ENCODE measurements at regions not wholly inside any gene's neighbourhood (a gene's known extent, or its start where the extent isn't known, plus 50 kb on each side); places are given as distances from the start of the nearest gene placed in this dataset.
"Not testable (repeated sequence)": the region's sequence is repeated elsewhere in the genome, so short reads cannot be mapped to it uniquely, and the experiment has no call there.

- not testable (repeated sequence) for H3K4me1 ChIP-seq (ENCODE audit: control insufficient read depth, insufficient read depth, low read length); H3K36me3 ChIP-seq (ENCODE audit: control insufficient read depth, insufficient read depth, low read length); H3K27ac ChIP-seq (ENCODE audit: low read length); DNase-seq; H3K9me3 ChIP-seq (ENCODE audit: control insufficient read depth, low read depth, low read length); H3K4me3 ChIP-seq (ENCODE audit: low read length); H3K27me3 ChIP-seq (ENCODE audit: control insufficient read depth, insufficient read depth, low read length)
- WGBS (ENCODE audit: insufficient coverage, low lambda C conversion rate): 100% methylated on average over 1 of the region's 7 CpGs
Observed at GRCh38 chrX:454514-454913, 67.8 kb upstream of the PPP2R3B start.

- DNase-seq: no peak
- Histone ChIP-seq H3K9me3 (ENCODE audit: control insufficient read depth, low read depth, low read length) (no peaks in the 10 kb centered on the region), H3K4me3 (ENCODE audit: low read length) (no peak overlapping the region), H3K4me1 (ENCODE audit: control insufficient read depth, insufficient read depth, low read length) (no peaks in the 10 kb centered on the region), H3K27me3 (ENCODE audit: control insufficient read depth, insufficient read depth, low read length) (no peaks in the 10 kb centered on the region), H3K27ac (ENCODE audit: low read length) (no peak overlapping the region), H3K36me3 (ENCODE audit: control insufficient read depth, insufficient read depth, low read length) (no peaks in the 10 kb centered on the region)
- 80% methylated on average over 1 of the region's 8 CpGs for WGBS (ENCODE audit: insufficient coverage, low lambda C conversion rate)
Observed at GRCh38 chrX:455199-455598, 68.5 kb upstream of the PPP2R3B start.

GRCh38 chrX:455673-456072, 69.0 kb upstream of the PPP2R3B start:
- Histone ChIP-seq H3K27ac (ENCODE audit: low read length) (no peak overlapping the region), H3K27me3 (ENCODE audit: control insufficient read depth, insufficient read depth, low read length) (no peaks in the 10 kb centered on the region), H3K4me3 (ENCODE audit: low read length) (no peak overlapping the region), H3K36me3 (ENCODE audit: control insufficient read depth, insufficient read depth, low read length) (no peaks in the 10 kb centered on the region), H3K4me1 (ENCODE audit: control insufficient read depth, insufficient read depth, low read length) (no peaks in the 10 kb centered on the region), H3K9me3 (ENCODE audit: control insufficient read depth, low read depth, low read length) (no peaks in the 10 kb centered on the region)
- no peak for DNase-seq
- WGBS (ENCODE audit: insufficient coverage, low lambda C conversion rate): no CpG with 5 or more reads among the region's 9 CpGs

- H3K36me3 ChIP-seq (ENCODE audit: control insufficient read depth, insufficient read depth, low read length): no peaks in the 10 kb centered on the region
- peaks cover 3% of the 10 kb centered on the region for H3K9me3 ChIP-seq (ENCODE audit: control insufficient read depth, low read depth, low read length)
- no peak overlapping the region for H3K27ac ChIP-seq (ENCODE audit: low read length)
- no peaks in the 10 kb centered on the region for H3K27me3 ChIP-seq (ENCODE audit: control insufficient read depth, insufficient read depth, low read length)
- DNase-seq: no peak
- H3K4me1 ChIP-seq (ENCODE audit: control insufficient read depth, insufficient read depth, low read length): no peaks in the 10 kb centered on the region
- H3K4me3 ChIP-seq (ENCODE audit: low read length): no peak overlapping the region
Observed at GRCh38 chrX:456146-456545, 69.4 kb upstream of the PPP2R3B start.

- Histone ChIP-seq H3K9me3 (ENCODE audit: control insufficient read depth, low read depth, low read length) (peaks cover 7% of the 10 kb centered on the region), H3K4me1 (ENCODE audit: control insufficient read depth, insufficient read depth, low read length) (no peaks in the 10 kb centered on the region), H3K4me3 (ENCODE audit: low read length) (no peak overlapping the region), H3K27ac (ENCODE audit: low read length) (no peak overlapping the region), H3K27me3 (ENCODE audit: control insufficient read depth, insufficient read depth, low read length) (no peaks in the 10 kb centered on the region), H3K36me3 (ENCODE audit: control insufficient read depth, insufficient read depth, low read length) (no peaks in the 10 kb centered on the region)
- 82% methylated on average over 1 of the region's 5 CpGs for WGBS (ENCODE audit: insufficient coverage, low lambda C conversion rate)
- DNase-seq: peak in 1 of 2 donors; percentile 8
Observed at GRCh38 chrX:456551-457291, 70.0 kb upstream of the PPP2R3B start.

GRCh38 chrX:457292-457679, 70.6 kb upstream of the PPP2R3B start:
- Histone ChIP-seq H3K4me1 (ENCODE audit: control insufficient read depth, insufficient read depth, low read length) (no peaks in the 10 kb centered on the region), H3K27ac (ENCODE audit: low read length) (no peak overlapping the region), H3K4me3 (ENCODE audit: low read length) (no peak overlapping the region), H3K9me3 (ENCODE audit: control insufficient read depth, low read depth, low read length) (peaks cover 7% of the 10 kb centered on the region), H3K27me3 (ENCODE audit: control insufficient read depth, insufficient read depth, low read length) (no peaks in the 10 kb centered on the region), H3K36me3 (ENCODE audit: control insufficient read depth, insufficient read depth, low read length) (no peaks in the 10 kb centered on the region)
- WGBS (ENCODE audit: insufficient coverage, low lambda C conversion rate): 73% methylated on average over 2 of the region's 2 CpGs
- no peak for DNase-seq

GRCh38 chrX:458631-459061, 71.9 kb upstream of the PPP2R3B start:
- H3K9me3 ChIP-seq (ENCODE audit: control insufficient read depth, low read depth, low read length): peaks cover 15% of the 10 kb centered on the region
- H3K4me3 ChIP-seq (ENCODE audit: low read length): no peak overlapping the region
- no CpG with 5 or more reads among the region's 20 CpGs for WGBS (ENCODE audit: insufficient coverage, low lambda C conversion rate)
- no peaks in the 10 kb centered on the region for H3K36me3 ChIP-seq (ENCODE audit: control insufficient read depth, insufficient read depth, low read length)
- no peaks in the 10 kb centered on the region for H3K4me1 ChIP-seq (ENCODE audit: control insufficient read depth, insufficient read depth, low read length)
- no peak overlapping the region for H3K27ac ChIP-seq (ENCODE audit: low read length)
- DNase-seq: no peak
- no peaks in the 10 kb centered on the region for H3K27me3 ChIP-seq (ENCODE audit: control insufficient read depth, insufficient read depth, low read length)

GRCh38 chrX:459611-460010, 72.9 kb upstream of the PPP2R3B start:
- no peak for DNase-seq
- Histone ChIP-seq H3K4me3 (ENCODE audit: low read length) (no peak overlapping the region), H3K4me1 (ENCODE audit: control insufficient read depth, insufficient read depth, low read length) (no peaks in the 10 kb centered on the region), H3K27me3 (ENCODE audit: control insufficient read depth, insufficient read depth, low read length) (no peaks in the 10 kb centered on the region), H3K9me3 (ENCODE audit: control insufficient read depth, low read depth, low read length) (peaks cover 15% of the 10 kb centered on the region), H3K27ac (ENCODE audit: low read length) (no peak overlapping the region), H3K36me3 (ENCODE audit: control insufficient read depth, insufficient read depth, low read length) (no peaks in the 10 kb centered on the region)
- WGBS (ENCODE audit: insufficient coverage, low lambda C conversion rate): no CpG with 5 or more reads among the region's 20 CpGs

GRCh38 chrX:460116-460515, 73.4 kb upstream of the PPP2R3B start:
- no CpG with 5 or more reads among the region's 11 CpGs for WGBS (ENCODE audit: insufficient coverage, low lambda C conversion rate)
- no peaks in the 10 kb centered on the region for H3K36me3 ChIP-seq (ENCODE audit: control insufficient read depth, insufficient read depth, low read length)
- no peak for DNase-seq
- H3K4me3 ChIP-seq (ENCODE audit: low read length): no peak overlapping the region
- no peaks in the 10 kb centered on the region for H3K27me3 ChIP-seq (ENCODE audit: control insufficient read depth, insufficient read depth, low read length)
- H3K9me3 ChIP-seq (ENCODE audit: control insufficient read depth, low read depth, low read length): peaks cover 15% of the 10 kb centered on the region
- no peaks in the 10 kb centered on the region for H3K4me1 ChIP-seq (ENCODE audit: control insufficient read depth, insufficient read depth, low read length)
- no peak overlapping the region for H3K27ac ChIP-seq (ENCODE audit: low read length)

GRCh38 chrX:460823-461640, 74.3 kb upstream of the PPP2R3B start:
- Histone ChIP-seq H3K4me3 (ENCODE audit: low read length) (no peak overlapping the region), H3K27me3 (ENCODE audit: control insufficient read depth, insufficient read depth, low read length) (no peaks in the 10 kb centered on the region), H3K9me3 (ENCODE audit: control insufficient read depth, low read depth, low read length) (peaks cover 15% of the 10 kb centered on the region), H3K4me1 (ENCODE audit: control insufficient read depth, insufficient read depth, low read length) (no peaks in the 10 kb centered on the region), H3K27ac (ENCODE audit: low read length) (no peak overlapping the region), H3K36me3 (ENCODE audit: control insufficient read depth, insufficient read depth, low read length) (no peaks in the 10 kb centered on the region)
- WGBS (ENCODE audit: insufficient coverage, low lambda C conversion rate): 91% methylated on average over 6 of the region's 45 CpGs
- DNase-seq: no peak

Measured in large intestine (tissue), 3 donors.